ENCODE measurements at regions not wholly inside any gene's neighbourhood (a gene's known extent, or its start where the extent isn't known, plus 50 kb on each side); places are given as distances from the start of the nearest gene placed in this dataset.

- peaks cover 4% of the 10 kb centered on the region for H3K4me1 Mint-ChIP-seq
- no peaks in the 10 kb centered on the region for H3K36me3 Mint-ChIP-seq (ENCODE audit: low read depth)
- POLR2A ChIA-PET = no interaction called here
- no peak overlapping the region for H3K27ac Mint-ChIP-seq
- CTCF ChIA-PET = no interaction called here
- no peak overlapping the region for H3K4me3 Mint-ChIP-seq
- peaks cover 8% of the 10 kb centered on the region for H3K27me3 Mint-ChIP-seq
- no peaks in the 10 kb centered on the region for H3K9me3 Mint-ChIP-seq
- DNase-seq = no peak
These were observed 79.2 kb upstream of the SETBP1 start for GRCh38 chr18:44601447-44601846.

- POLR2A ChIA-PET = no interaction called here
- H3K4me3 Mint-ChIP-seq = no peak overlapping the region
- CTCF ChIA-PET = no interaction called here
- peaks cover 10% of the 10 kb centered on the region for H3K27me3 Mint-ChIP-seq
- no peaks in the 10 kb centered on the region for H3K4me1 Mint-ChIP-seq
- H3K27ac Mint-ChIP-seq = no peak overlapping the region
- no peaks in the 10 kb centered on the region for H3K9me3 Mint-ChIP-seq
- no peaks in the 10 kb centered on the region for H3K36me3 Mint-ChIP-seq (ENCODE audit: low read depth)
- no peak for DNase-seq
These were observed 78.3 kb upstream of the SETBP1 start for GRCh38 chr18:44602380-44602779.

GRCh38 chr18:44602845-44603244, 77.8 kb upstream of the SETBP1 start:
- Mint-ChIP-seq H3K4me3 (no peak overlapping the region), H3K27me3 (peaks cover 10% of the 10 kb centered on the region), H3K27ac (no peak overlapping the region), H3K36me3 (ENCODE audit: low read depth) (no peaks in the 10 kb centered on the region), H3K4me1 (no peaks in the 10 kb centered on the region), H3K9me3 (no peaks in the 10 kb centered on the region)
- ChIA-PET CTCF (no interaction called here), POLR2A (no interaction called here)
- DNase-seq = no peak

GRCh38 chr18:44609181-44609941, 71.3 kb upstream of the SETBP1 start:
- no peaks in the 10 kb centered on the region for H3K36me3 Mint-ChIP-seq (ENCODE audit: low read depth)
- peaks cover 10% of the 10 kb centered on the region for H3K27me3 Mint-ChIP-seq
- DNase-seq = no peak
- H3K4me3 Mint-ChIP-seq = no peak overlapping the region
- H3K27ac Mint-ChIP-seq = no peak overlapping the region
- H3K9me3 Mint-ChIP-seq = no peaks in the 10 kb centered on the region
- CTCF ChIA-PET = no interaction called here
- POLR2A ChIA-PET = interaction anchor here (0.7 kb wide), 1 partner anchor 333 kb away, joined by 3 read pairs; no protein-coding TSS in a partner anchor
- no peaks in the 10 kb centered on the region for H3K4me1 Mint-ChIP-seq

- POLR2A ChIA-PET = no interaction called here
These were observed 59.9 kb upstream of the SETBP1 start for GRCh38 chr18:44620812-44621211.

GRCh38 chr18:44624052-44624451, 56.6 kb upstream of the SETBP1 start:
- ChIA-PET POLR2A (no interaction called here), CTCF (no interaction called here)
- Mint-ChIP-seq H3K4me3 (no peak overlapping the region), H3K9me3 (no peaks in the 10 kb centered on the region), H3K27me3 (peaks cover 10% of the 10 kb centered on the region), H3K27ac (no peak overlapping the region), H3K36me3 (ENCODE audit: low read depth) (no peaks in the 10 kb centered on the region), H3K4me1 (no peaks in the 10 kb centered on the region)
- no peak for DNase-seq

More at GRCh38 chr18:44620812-44621211, 59.9 kb upstream of the SETBP1 start:
- H3K9me3 Mint-ChIP-seq = peaks cover 3% of the 10 kb centered on the region
- no peaks in the 10 kb centered on the region for H3K4me1 Mint-ChIP-seq
- peaks cover 9% of the 10 kb centered on the region for H3K27me3 Mint-ChIP-seq
- CTCF ChIA-PET = no interaction called here
- H3K4me3 Mint-ChIP-seq = no peak overlapping the region
- no peak for DNase-seq
- H3K27ac Mint-ChIP-seq = no peak overlapping the region
- no peaks in the 10 kb centered on the region for H3K36me3 Mint-ChIP-seq (ENCODE audit: low read depth)

- CTCF ChIA-PET = no interaction called here
- H3K27me3 Mint-ChIP-seq = peaks cover 7% of the 10 kb centered on the region
These were observed 55.3 kb upstream of the SETBP1 start for GRCh38 chr18:44625386-44625785.

GRCh38 chr18:44626236-44626635, 54.5 kb upstream of the SETBP1 start:
- DNase-seq = no peak
- H3K36me3 Mint-ChIP-seq (ENCODE audit: low read depth) = no peaks in the 10 kb centered on the region
- ChIA-PET POLR2A (no interaction called here), CTCF (no interaction called here)
- no peak overlapping the region for H3K27ac Mint-ChIP-seq
- H3K9me3 Mint-ChIP-seq = no peaks in the 10 kb centered on the region
- H3K4me1 Mint-ChIP-seq = no peaks in the 10 kb centered on the region
- peaks cover 4% of the 10 kb centered on the region for H3K27me3 Mint-ChIP-seq
- no peak overlapping the region for H3K4me3 Mint-ChIP-seq

More at GRCh38 chr18:44625386-44625785, 55.3 kb upstream of the SETBP1 start:
- Mint-ChIP-seq H3K4me3 (no peak overlapping the region), H3K36me3 (ENCODE audit: low read depth) (no peaks in the 10 kb centered on the region), H3K27ac (no peak overlapping the region), H3K4me1 (no peaks in the 10 kb centered on the region), H3K9me3 (no peaks in the 10 kb centered on the region)
- no peak for DNase-seq
- POLR2A ChIA-PET = interaction anchor here (0.6 kb wide), 1 partner anchor 27 kb away, joined by 3 read pairs; no protein-coding TSS in a partner anchor

GRCh38 chr18:44626807-44627206, 53.9 kb upstream of the SETBP1 start:
- Mint-ChIP-seq H3K9me3 (no peaks in the 10 kb centered on the region), H3K4me3 (no peak overlapping the region), H3K27ac (no peak overlapping the region), H3K4me1 (no peaks in the 10 kb centered on the region), H3K36me3 (ENCODE audit: low read depth) (no peaks in the 10 kb centered on the region), H3K27me3 (peaks cover 2% of the 10 kb centered on the region)
- POLR2A ChIA-PET = no interaction called here
- CTCF ChIA-PET = no interaction called here
- no peak for DNase-seq

GRCh38 chr18:44627280-44627679, 53.4 kb upstream of the SETBP1 start:
- peaks cover 2% of the 10 kb centered on the region for H3K27me3 Mint-ChIP-seq
- CTCF ChIA-PET = interaction anchor here (1.3 kb wide), 1 partner anchor 15 kb away, joined by 3 read pairs; no protein-coding TSS in a partner anchor
- no peak overlapping the region for H3K27ac Mint-ChIP-seq
- H3K9me3 Mint-ChIP-seq = no peaks in the 10 kb centered on the region
- POLR2A ChIA-PET = no interaction called here
- H3K36me3 Mint-ChIP-seq (ENCODE audit: low read depth) = no peaks in the 10 kb centered on the region
- H3K4me1 Mint-ChIP-seq = no peaks in the 10 kb centered on the region
- H3K4me3 Mint-ChIP-seq = no peak overlapping the region
- no peak for DNase-seq

- H3K4me3 Mint-ChIP-seq = no peak overlapping the region
- H3K9me3 Mint-ChIP-seq = no peaks in the 10 kb centered on the region
- H3K27me3 Mint-ChIP-seq = peaks cover 2% of the 10 kb centered on the region
- no peaks in the 10 kb centered on the region for H3K4me1 Mint-ChIP-seq
- DNase-seq = no peak
- H3K36me3 Mint-ChIP-seq (ENCODE audit: low read depth) = no peaks in the 10 kb centered on the region
- CTCF ChIA-PET = no interaction called here
- POLR2A ChIA-PET = no interaction called here
- no peak overlapping the region for H3K27ac Mint-ChIP-seq
These were observed 51.3 kb upstream of the SETBP1 start for GRCh38 chr18:44629406-44629805.

- DNase-seq = no peak
- Mint-ChIP-seq H3K36me3 (ENCODE audit: low read depth) (no peaks in the 10 kb centered on the region), H3K27me3 (peaks cover 2% of the 10 kb centered on the region), H3K9me3 (no peaks in the 10 kb centered on the region), H3K4me3 (no peak overlapping the region), H3K4me1 (no peaks in the 10 kb centered on the region), H3K27ac (no peak overlapping the region)
- POLR2A ChIA-PET = no interaction called here
- CTCF ChIA-PET = no interaction called here
These were observed 50.6 kb upstream of the SETBP1 start for GRCh38 chr18:44630118-44630517.
